ENCODE measurements at regions not wholly inside any gene's neighbourhood (a gene's known extent, or its start where the extent isn't known, plus 50 kb on each side); places are given as distances from the start of the nearest gene placed in this dataset.
"Not testable (repeated sequence)": the region's sequence is repeated elsewhere in the genome, so short reads cannot be mapped to it uniquely, and the experiment has no call there.

DNA sequence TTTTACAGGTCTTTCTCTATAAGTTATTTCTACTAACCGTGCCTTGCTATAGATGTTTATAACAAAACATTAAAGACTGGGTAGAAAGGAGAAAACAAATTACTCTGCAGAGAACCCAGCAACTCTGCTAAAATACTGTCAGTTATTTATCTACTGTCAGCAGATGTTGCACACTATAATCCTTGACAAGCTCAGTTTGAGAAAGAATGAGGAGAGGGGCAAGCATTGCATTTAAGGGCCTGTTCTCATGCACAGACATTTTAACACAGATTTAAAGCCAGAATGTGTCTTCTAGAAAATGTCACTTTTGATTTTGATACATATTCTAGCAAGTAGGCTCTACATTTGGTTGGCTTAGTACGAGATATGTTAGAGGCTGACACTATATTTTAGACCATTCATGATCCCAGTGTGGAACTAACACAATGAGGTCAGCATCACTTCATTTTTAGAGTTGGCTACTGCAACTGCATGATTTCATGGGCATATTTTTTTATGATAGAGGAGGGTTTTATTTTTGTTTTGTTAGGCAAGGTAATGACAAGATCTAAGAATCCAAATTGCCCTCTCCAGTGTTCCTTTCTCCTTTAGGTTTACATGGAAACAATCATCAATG lies 516.4 kb downstream of the ZEB2 start:
- DNase-seq: no peak

- no peak for DNase-seq
Observed at GRCh38 chr2:143996974-143997373, 522.9 kb downstream of the ZEB2 start.

- DNase-seq: no peak
Observed at GRCh38 chr2:143994961-143995360, 525.0 kb downstream of the ZEB2 start.

DNA sequence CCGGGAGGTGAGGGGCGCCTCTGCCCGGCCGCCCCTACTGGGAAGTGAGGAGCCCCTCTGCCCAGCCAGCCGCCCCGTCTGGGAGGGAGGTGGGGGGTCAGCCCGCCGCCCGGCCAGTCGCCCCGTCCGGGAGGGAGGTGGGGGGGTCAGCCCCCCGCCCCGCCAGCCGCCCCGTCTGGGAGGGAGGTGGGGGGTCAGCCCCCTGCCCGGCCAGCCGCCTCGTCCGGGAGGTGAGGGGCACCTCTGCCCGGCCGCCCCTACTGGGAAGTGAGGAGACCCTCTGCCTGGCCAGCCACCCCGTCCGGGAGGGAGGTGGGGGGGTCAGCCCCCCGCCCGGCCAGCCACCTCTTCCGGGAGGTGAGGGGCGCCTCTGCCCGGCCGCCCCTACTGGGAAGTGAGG lies 528.3 kb downstream of the ZEB2 start:
- not testable (repeated sequence) for DNase-seq

- DNase-seq: no peak
Observed at GRCh38 chr2:143988082-143988481, 531.8 kb downstream of the ZEB2 start.

DNA sequence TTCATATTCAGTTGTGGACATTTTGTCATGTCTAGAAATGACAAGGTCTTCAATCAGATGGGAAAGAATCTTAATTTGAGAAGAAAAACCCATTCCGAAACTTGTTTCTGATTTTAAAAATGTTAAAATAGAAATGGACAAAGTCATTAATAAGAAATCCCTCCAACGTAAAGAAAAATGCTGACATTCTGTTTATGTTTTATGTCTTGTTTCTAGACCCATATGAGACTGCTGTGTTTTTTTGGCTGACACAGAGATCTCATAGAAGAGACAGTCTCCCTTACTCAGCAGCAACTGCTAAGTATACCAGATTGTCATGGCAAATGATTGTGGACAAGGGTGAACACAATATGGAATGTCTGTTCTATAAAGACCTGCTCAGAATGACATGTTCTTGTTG lies 538.5 kb downstream of the ZEB2 start:
- DNase-seq: no peak

GRCh38 chr2:143977356-143977755 lies 542.6 kb downstream of the ZEB2 start:
- no peak for DNase-seq

DNA sequence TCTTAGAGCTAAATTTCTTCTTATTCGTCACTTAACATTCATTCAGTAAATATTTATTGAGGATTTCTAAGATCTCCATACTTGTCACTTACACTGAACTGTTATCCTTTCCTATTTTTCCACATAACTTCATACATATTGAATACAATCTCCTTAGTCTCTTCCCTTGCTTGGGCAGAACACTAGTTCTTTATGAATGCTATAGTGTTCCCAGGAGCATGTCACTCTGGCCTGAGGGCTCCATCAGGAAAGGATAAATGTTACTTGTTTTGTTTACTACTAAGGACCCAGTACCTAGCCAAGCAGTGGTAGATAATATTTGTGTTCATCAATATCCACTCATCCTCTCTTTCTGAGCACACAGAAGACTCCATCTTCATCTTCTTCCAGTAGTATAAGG lies 544.7 kb downstream of the ZEB2 start:
- no peak for DNase-seq

DNA sequence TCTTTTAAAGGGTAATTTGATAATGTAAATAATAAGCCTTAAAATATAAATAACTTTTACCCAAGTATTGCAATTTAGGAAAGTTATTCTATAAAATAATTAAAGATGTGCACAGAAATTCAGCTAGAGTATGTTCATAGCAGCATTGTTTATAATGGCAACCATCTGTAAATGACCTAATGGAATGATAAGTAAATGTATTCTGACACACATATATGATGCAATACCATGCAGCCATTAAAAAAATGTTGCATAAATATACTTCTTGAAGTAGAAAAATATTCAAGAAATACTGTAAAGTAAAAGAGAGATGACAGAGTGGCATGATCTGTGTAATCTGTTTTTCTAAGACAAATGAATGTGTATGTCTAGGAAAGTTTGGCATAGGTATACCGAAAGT lies 545.7 kb downstream of the ZEB2 start:
- DNase-seq: no peak

DNA sequence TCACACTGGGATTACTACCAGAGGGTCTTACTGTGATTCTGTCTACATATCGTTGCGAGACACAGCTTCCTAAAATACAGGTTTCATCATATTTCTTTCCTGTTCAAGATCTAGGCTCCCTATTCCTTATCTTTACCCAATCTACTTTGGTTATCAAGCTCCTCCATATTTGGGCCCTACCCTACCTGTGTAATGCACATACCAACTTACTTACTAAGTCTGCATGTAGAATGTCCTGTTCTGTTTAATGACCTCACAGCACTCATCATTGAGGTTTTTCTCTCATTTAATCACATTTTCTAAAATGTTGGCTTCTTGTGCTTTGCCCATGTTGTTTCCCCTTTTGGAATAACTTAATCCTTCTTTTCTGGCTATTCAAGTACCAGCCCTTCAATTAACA lies 551.1 kb downstream of the ZEB2 start:
- no peak for DNase-seq

DNA sequence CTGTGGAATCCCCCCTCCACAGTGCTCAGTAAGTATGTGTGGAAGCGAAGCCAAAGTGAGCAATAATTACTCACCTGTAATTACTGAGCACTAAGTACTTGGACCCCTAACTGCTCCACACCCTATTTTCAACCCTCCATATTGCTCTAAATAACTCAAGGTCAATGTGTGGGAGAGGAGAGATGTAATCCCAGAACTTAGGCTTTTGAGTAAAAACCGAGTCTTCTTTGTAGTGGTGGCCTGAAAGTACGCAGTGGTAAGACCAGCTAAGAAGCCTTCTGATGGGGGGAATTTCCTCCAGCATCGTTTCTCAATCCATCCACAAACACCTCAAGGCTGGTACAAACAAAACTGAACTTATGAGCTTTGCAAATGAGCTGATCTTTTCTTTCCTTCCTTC lies 551.6 kb downstream of the ZEB2 start:
- DNase-seq: no peak

DNA sequence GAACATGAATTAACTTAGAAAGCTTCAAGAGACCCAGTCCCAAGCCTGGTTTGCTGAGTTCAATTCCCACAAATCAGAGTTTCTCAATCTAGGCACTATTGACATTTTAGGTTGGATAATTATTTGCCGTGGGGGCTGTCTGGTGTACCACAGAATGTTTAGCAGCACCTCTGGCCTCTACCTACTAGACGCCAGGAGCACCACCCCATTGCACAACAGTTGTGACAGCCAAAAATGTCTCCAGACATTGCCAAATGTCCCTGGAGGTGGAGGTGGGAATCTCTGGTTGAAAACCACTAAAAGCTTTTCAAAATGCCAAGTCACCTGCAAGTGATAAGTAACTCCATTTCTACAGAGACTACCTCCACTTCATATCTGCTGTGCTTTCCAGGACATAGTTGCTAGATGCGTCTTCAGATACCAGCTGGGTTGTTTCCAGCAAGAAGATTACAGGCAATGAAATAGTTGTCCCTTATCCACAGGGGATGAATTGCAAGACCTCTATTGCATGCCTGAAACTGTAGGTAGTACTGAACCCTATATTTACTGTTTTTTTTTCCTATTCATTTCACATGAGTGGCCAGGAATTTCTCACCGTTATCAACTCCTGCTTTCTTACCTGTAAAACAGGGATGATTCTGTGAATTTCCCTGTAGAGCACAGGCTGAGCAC lies 554.3 kb downstream of the ZEB2 start:
- no peak for DNase-seq

GRCh38 chr2:143964891-143965290 lies 555.0 kb downstream of the ZEB2 start:
- no peak for DNase-seq

- DNase-seq: no peak
Observed at GRCh38 chr2:143960177-143960576, 559.7 kb downstream of the ZEB2 start.

DNA sequence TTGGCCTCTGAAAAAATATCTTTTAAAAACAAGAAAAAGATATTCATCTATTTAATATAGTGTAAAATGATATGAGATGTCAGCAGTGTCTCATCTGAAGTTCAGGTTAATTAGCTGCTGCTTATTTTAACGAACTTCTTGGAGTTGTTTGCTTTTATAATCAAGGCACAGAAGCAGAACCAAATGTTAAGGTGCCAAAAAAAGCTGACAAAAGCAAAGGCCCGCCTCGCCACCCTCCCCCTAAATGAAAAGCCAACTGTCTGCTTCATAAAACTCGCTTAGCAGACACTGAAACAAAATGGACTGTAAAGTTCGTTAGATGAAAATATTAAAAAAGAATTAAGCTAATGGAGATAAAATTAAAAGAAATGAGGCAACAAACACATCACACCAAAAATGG lies 562.6 kb downstream of the ZEB2 start:
- no peak for DNase-seq

- no peak for DNase-seq
Observed at GRCh38 chr2:143955401-143956065, 564.4 kb downstream of the ZEB2 start.

GRCh38 chr2:143954844-143955243 lies 565.1 kb downstream of the ZEB2 start:
- DNase-seq: no peak

DNA sequence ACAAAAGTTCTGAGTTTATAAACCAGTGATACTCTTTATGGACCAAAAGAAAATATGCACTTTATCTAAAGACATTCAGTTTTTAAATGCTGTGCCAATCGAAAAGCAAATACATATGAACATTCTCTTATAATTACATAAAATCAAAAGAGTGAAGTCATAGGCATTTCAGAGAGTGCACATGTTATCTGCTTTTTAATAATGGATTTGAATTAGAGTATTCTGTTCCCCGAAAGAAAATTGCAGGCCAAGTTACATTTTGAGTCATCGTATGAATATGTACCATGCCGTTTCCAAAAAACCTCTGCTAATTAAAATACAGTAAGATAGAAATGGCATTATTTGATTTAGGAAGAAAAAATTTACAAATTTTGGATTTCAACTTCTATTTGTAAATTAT lies 565.7 kb downstream of the ZEB2 start:
- DNase-seq: no peak

GRCh38 chr2:143953451-143954030 lies 566.4 kb downstream of the ZEB2 start:
- no peak for DNase-seq

GRCh38 chr2:143952536-143952935 lies 567.4 kb downstream of the ZEB2 start:
- no peak for DNase-seq

GRCh38 chr2:143950704-143951103 lies 569.2 kb downstream of the ZEB2 start:
- DNase-seq: no peak

- DNase-seq: no peak
Observed at GRCh38 chr2:143949121-143949848, 570.6 kb downstream of the ZEB2 start.

GRCh38 chr2:143948710-143949109 lies 571.2 kb downstream of the ZEB2 start:
- DNase-seq: no peak
